Ovary (tissue), 7 donors: ENCODE measurements at regions not wholly inside any gene's neighbourhood (a gene's known extent, or its start where the extent isn't known, plus 50 kb on each side); places are given as distances from the start of the nearest gene placed in this dataset.
A peak's percentile ranks its signal among the peaks of the same experiment; 100 is the strongest.

Source experiments
- DNase-seq, 5 donors: peaks; one replicate each; pipeline ENCODE4 v3.0.0-alpha.2; 2019 to 2020
- H3K27ac ChIP-seq, 2 donors: fragments of 200-600 bp; one replicate each; pipeline versions ENCODE4 v1.5.1 to v1.8.0; 2019 to 2022
- H3K27me3 ChIP-seq: fragments of 200-600 bp; one replicate; pipeline ENCODE4 v1.8.0; 2022
- H3K36me3 ChIP-seq: fragments of 200-600 bp; sonication (generic); one replicate; pipeline ENCODE4 v1.5.1; 2019
- H3K4me1 ChIP-seq: one replicate; pipeline ENCODE4 v1.8.1; 2013; ENCODE audit warnings: mild to moderate bottlenecking, moderate library complexity; ENCODE audit not compliant: insufficient read depth
- H3K4me3 ChIP-seq: fragments of 200-600 bp; sonication (generic); one replicate; pipeline ENCODE4 v1.5.1; 2017
- H3K9me3 ChIP-seq, 2 donors: fragments of 200-600 bp in 1 of 2; sonication (generic) in 1 of 2; one replicate each; pipeline versions ENCODE4 v1.5.1 to v1.8.1; 2013 to 2019; ENCODE audit warnings: mild to moderate bottlenecking in 1 of 2, moderate library complexity in 1 of 2
- CTCF ChIP-seq, 3 donors: fragments of 450-650 bp in 2 of 3; fragments of 200-600 bp in 1 of 3; IDR thresholded peaks; one replicate each; pipeline versions ENCODE4 v1.5.1 to v1.8.0; 2016 to 2022; ENCODE audit warnings: antibody characterized with exemption in 3 of 3, mild to moderate bottlenecking in 1 of 3
- EP300 ChIP-seq: sonication (generic); formaldehyde crosslinking; IDR thresholded peaks from one replicate; pipeline ENCODE4 v1.6.1; 2017; ENCODE audit warnings: antibody characterized with exemption
- POLR2A ChIP-seq: fragments of 450-650 bp; IDR thresholded peaks from one replicate; pipeline ENCODE4 v1.6.1; 2017; ENCODE audit warnings: antibody characterized with exemption, mild to moderate bottlenecking, moderate library complexity
- WGBS, 3 donors: extraction: QIAGEN DNeasy Blood & Tissue Kit in 1 of 3; methylation state at CpG; one replicate each; pipeline versions ENCODE4 v1.1.5 to v1.1.7; 2013 to 2017; 5-methylcytosine and 5-hydroxymethylcytosine counted together
- intact Hi-C, 4 donors: fragments of 100-400 bp; cut with DNase I; formaldehyde crosslinking; loops; one replicate each; pipeline versions ENCODE4 v1.11.0 to v1.15.1; 2022 to 2023
- donor health status: DM: no; HTN: no; CAD: no; lungs with moderate emphysema.
- donor health status: DM: no; HTN: no; CAD: no.
- donor health status: Bipolar disorder and iron deficiency.
- donor health status: DM: no; HTN: no; CAD: no.
- donor health status: DM: yes; HTN: yes; CAD: no.

GRCh38 chr6:170091000-170091638, 199.8 kb downstream of the DLL1 start:
- WGBS, 3 donors: 83 to 84% (median 84%) methylated on average over 18 of the region's 18 CpGs
- Histone ChIP-seq H3K27ac (no peak overlapping the region), H3K36me3 (no peaks in the 10 kb centered on the region), H3K4me1 (no peaks in the 10 kb centered on the region), H3K9me3 (no peaks in the 10 kb centered on the region), H3K27me3 (no peaks in the 10 kb centered on the region), H3K4me3 (no peak overlapping the region)
- TF ChIP-seq EP300 (no peak), CTCF (IDR thresholded peaks at IDR 0.05) (no peak), POLR2A (no peak)
- intact Hi-C loops: no loop called here
- DNase-seq: peak in 4 of 5 donors; percentile 3 to 12 (median 9)

- 84 to 87% (median 86%) methylated on average over 12 of the region's 12 CpGs for WGBS, 3 donors
- intact Hi-C loops: no loop called here
- peak in 1 of 5 donors; percentile 4 for DNase-seq
Measured at GRCh38 chr6:170090561-170090960, 200.3 kb downstream of the DLL1 start.

GRCh38 chr6:170089963-170090362, 200.9 kb downstream of the DLL1 start:
- Histone ChIP-seq H3K27ac (no peak overlapping the region), H3K4me3 (no peak overlapping the region), H3K9me3 (no peaks in the 10 kb centered on the region), H3K4me1 (no peaks in the 10 kb centered on the region), H3K36me3 (no peaks in the 10 kb centered on the region), H3K27me3 (no peaks in the 10 kb centered on the region)
- intact Hi-C loops: no loop called here
- 58 to 80% (median 72%) methylated on average over 11 of the region's 11 CpGs for WGBS, 3 donors
- DNase-seq: peak in 1 of 5 donors; percentile 8
- TF ChIP-seq EP300 (no peak), POLR2A (no peak), CTCF (IDR thresholded peaks at IDR 0.05) (no peak)

More at GRCh38 chr6:170090561-170090960, 200.3 kb downstream of the DLL1 start:
- H3K36me3 ChIP-seq: no peaks in the 10 kb centered on the region
- TF ChIP-seq CTCF (IDR thresholded peaks at IDR 0.05) (no peak), POLR2A (no peak), EP300 (no peak)
- H3K27ac ChIP-seq: no peak overlapping the region
- H3K9me3 ChIP-seq: no peaks in the 10 kb centered on the region
- no peak overlapping the region for H3K4me3 ChIP-seq
- no peaks in the 10 kb centered on the region for H3K4me1 ChIP-seq
- no peaks in the 10 kb centered on the region for H3K27me3 ChIP-seq

GRCh38 chr6:170088582-170088955, 202.3 kb downstream of the DLL1 start:
- Histone ChIP-seq H3K27me3 (no peaks in the 10 kb centered on the region), H3K27ac (no peak overlapping the region), H3K9me3 (no peaks in the 10 kb centered on the region), H3K4me1 (no peaks in the 10 kb centered on the region), H3K36me3 (no peaks in the 10 kb centered on the region), H3K4me3 (no peak overlapping the region)
- WGBS, 3 donors: 87 to 91% (median 89%) methylated on average over 20 of the region's 20 CpGs
- DNase-seq: peak in 3 of 5 donors; percentile 6 to 31 (median 14)
- no peak for TF ChIP-seq EP300
- TF ChIP-seq CTCF (IDR thresholded peaks at IDR 0.05): no peak
- no peak for TF ChIP-seq POLR2A
- intact Hi-C loops: no loop called here
